RWPE1 (cell line): ENCODE measurements at regions not wholly inside any gene's neighbourhood (a gene's known extent, or its start where the extent isn't known, plus 50 kb on each side); places are given as distances from the start of the nearest gene placed in this dataset.

Experiments used
- CTCF ChIA-PET: fragments of 350-600 bp; sonication (Branson Sonifier 250); formaldehyde crosslinking; extraction: SDS; loops from one replicate; lab custom pipeline; 2021; lab: Yijun Ruan, JAX
- POLR2A ChIA-PET: fragments of 400-600 bp; formaldehyde crosslinking; extraction: SDS; loops from one replicate; lab custom pipeline; 2020; ENCODE audit warnings: antibody characterized with exemption; ENCODE audit not compliant: low non-redundant PET; lab: Yijun Ruan, JAX
- DNase-seq: peaks from one replicate; pipeline ENCODE4 v3.0.0; 2012; ENCODE audit warnings: low spot score
- H3K27ac ChIP-seq: fragments of 450-650 bp; 2 replicates; pipeline ENCODE4 v1.5.1; 2017
- TF ChIP-seq, protein P1 (sequence below): fragments of 450-650 bp; conservative IDR thresholded peaks from 2 replicates; pipeline ENCODE4 v1.5.1; 2017; ENCODE audit warnings: low read depth, mild to moderate bottlenecking

DNA sequence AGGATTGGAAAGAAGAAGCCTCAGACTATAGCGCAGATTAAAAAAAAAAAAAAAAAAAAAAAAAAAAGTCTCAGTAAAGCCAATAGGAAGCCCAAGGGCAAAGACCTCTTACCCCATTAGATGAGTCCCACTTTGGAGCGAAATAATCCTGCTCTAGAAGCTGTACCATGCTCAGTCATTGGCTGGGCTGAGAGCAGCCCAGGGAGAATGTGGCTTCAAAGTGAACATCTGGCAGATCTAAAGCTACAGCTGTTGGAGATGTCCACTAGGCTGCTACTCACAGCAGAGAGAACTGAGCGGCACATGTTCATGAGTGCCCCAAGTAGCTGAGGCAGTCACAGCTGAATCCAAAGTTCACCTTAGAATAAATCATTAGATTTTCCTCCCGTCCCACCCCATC lies 560.9 kb downstream of the MED13L start:
- ChIA-PET CTCF (no interaction called here), POLR2A (no interaction called here)
- TF ChIP-seq, protein P1, sequence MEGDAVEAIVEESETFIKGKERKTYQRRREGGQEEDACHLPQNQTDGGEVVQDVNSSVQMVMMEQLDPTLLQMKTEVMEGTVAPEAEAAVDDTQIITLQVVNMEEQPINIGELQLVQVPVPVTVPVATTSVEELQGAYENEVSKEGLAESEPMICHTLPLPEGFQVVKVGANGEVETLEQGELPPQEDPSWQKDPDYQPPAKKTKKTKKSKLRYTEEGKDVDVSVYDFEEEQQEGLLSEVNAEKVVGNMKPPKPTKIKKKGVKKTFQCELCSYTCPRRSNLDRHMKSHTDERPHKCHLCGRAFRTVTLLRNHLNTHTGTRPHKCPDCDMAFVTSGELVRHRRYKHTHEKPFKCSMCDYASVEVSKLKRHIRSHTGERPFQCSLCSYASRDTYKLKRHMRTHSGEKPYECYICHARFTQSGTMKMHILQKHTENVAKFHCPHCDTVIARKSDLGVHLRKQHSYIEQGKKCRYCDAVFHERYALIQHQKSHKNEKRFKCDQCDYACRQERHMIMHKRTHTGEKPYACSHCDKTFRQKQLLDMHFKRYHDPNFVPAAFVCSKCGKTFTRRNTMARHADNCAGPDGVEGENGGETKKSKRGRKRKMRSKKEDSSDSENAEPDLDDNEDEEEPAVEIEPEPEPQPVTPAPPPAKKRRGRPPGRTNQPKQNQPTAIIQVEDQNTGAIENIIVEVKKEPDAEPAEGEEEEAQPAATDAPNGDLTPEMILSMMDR, result no peak

DNA sequence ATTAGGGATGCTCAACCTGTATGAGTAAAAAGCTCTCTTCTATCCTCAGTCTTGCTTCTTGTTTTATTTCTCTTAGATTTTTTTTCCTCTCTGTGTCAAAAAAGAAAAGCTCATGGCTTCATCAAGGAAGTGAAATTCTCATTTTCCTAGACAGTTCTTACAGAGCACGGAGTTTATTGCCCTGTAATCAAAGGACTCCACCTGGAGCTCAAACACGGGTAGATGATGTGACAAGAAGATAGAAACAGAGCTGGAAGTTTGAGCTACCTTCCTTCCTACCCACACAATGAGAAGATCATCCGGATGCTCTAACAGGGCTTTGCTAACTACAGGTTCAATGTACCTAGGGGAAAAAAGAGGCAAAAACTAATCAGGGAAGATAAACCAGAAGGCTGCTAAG lies 564.8 kb downstream of the MED13L start:
- ChIA-PET POLR2A (no interaction called here), CTCF (no interaction called here)
- DNase-seq, result no peak
- TF ChIP-seq, protein P1, result no peak
- H3K27ac ChIP-seq, result no peak overlapping the region

More for the DNA sequence above, 560.9 kb downstream of the MED13L start:
- H3K27ac ChIP-seq, result no peak overlapping the region
- no peak for DNase-seq

DNA sequence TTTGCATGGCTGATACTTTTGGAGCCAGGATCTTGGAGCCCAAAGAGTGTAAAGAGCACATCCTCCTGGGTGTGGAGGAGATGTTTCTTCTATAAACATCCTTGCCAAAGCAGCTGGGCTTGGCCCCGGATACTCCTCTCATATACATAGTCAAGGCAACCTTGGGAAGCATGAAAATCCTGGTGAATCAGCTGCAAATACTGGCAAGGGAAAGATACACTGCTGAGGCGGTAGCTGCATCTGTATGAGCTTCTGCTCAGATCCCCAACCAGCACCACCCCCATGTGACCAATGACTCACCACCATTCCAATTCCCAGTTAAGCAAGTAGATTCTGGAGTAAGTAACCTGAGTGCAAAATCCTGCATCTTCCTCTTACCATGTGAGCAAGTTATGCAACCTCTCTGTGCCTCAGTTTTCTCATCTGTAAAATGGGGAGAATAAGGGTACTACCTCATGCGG lies 567.4 kb downstream of the MED13L start:
- H3K27ac ChIP-seq, result no peak overlapping the region
- DNase-seq, result peak; percentile 14
- CTCF ChIA-PET, result interaction anchor here (0.6 kb wide), 1 partner anchor 14 kb away, joined by 3 read pairs; no protein-coding TSS in a partner anchor
- TF ChIP-seq, protein P1, result no peak
- POLR2A ChIA-PET, result no interaction called here

DNA sequence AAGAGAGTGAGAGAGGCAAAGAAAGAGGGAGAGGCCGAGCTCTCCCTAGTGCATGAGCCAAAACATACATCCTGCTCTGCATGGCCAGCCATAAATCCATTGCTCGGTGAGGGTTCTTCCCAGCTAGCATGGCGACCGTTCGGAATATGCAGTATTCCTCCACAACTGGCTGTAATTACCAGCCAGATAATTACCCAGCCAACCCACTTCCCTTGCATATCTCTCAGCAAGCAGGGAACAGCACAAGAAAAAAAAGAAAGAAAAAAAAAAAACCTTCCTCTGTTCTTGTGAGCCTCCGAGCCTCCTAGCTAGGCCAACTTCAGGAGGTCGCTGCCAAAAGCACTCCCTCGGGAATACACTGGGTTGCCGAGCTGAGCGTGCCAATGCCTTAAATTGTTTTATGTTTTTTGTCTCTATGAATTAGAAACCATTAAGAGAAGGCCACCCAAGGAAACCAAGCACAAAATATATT lies 567.9 kb downstream of the MED13L start:
- no peak for DNase-seq
- CTCF ChIA-PET, result interaction anchor here (0.5 kb wide), 1 partner anchor 208 kb away, joined by 4 read pairs; no protein-coding TSS in a partner anchor
- no peak overlapping the region for H3K27ac ChIP-seq
- POLR2A ChIA-PET, result no interaction called here
- TF ChIP-seq, protein P1, result no peak

DNA sequence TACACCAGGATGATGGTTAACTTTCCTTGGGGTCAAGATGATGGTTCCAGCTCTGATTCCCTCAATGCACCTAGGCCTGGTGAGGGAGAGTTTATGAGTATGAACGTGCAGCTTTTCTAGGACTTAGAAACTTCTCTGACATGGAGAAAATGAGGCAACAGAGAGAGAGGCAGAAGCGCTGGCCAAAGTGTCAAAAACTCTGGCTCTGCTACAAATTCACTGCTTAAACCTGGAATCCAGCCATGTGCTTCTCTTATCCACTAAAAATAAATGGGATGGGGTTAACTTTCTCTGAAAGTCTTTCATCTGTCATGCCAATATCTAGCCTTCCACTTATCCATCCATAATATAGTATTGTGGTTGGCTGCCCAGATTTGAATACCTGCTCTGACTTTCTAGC lies 568.7 kb downstream of the MED13L start:
- no peak overlapping the region for H3K27ac ChIP-seq
- TF ChIP-seq, protein P1, result no peak
- ChIA-PET CTCF (no interaction called here), POLR2A (no interaction called here)
- DNase-seq, result no peak

DNA sequence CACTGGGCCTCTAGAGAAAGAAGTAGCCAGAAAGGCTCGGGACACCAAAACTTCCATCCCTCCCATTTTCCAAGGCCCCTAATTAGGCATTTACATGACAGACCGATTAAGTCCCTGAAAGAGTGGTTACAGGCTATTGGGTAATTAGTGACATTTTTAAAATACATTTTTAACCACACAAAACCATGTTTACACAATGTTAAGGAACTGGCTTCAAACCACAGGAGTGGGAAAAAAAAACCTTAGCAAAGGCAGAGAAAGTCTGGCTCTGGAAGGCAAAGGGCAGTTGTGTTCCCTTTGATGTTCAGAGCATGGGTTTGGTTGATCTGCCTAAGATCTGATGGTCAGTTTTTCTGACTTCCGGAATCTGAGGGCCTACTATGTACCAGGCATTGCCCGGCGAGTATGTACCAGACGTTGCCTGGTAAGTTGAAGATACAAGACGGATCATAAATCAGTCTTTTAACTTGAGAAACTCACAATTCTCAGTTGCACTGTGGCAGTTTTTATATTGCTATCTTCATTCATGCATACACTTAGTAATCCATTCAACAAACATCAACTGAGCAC lies 576.5 kb downstream of the MED13L start:
- ChIA-PET POLR2A (no interaction called here), CTCF (interaction anchor here (0.7 kb wide), 1 partner anchor 26 kb away, joined by 3 read pairs; no protein-coding TSS in a partner anchor)
- TF ChIP-seq, protein P1, result no peak
- H3K27ac ChIP-seq, result no peak overlapping the region
- DNase-seq, result no peak
